Amniotic epithelial cell (primary cell): ENCODE measurements at regions not wholly inside any gene's neighbourhood (a gene's known extent, or its start where the extent isn't known, plus 50 kb on each side); places are given as distances from the start of the nearest gene placed in this dataset.
"Not testable (repeated sequence)": the region's sequence is repeated elsewhere in the genome, so short reads cannot be mapped to it uniquely, and the experiment has no call there.

ENCODE experiments used
- DNase-seq: peaks from one replicate; pipeline ENCODE4 v3.0.0-alpha.2; 2010; ENCODE audit warnings: low read depth

DNA sequence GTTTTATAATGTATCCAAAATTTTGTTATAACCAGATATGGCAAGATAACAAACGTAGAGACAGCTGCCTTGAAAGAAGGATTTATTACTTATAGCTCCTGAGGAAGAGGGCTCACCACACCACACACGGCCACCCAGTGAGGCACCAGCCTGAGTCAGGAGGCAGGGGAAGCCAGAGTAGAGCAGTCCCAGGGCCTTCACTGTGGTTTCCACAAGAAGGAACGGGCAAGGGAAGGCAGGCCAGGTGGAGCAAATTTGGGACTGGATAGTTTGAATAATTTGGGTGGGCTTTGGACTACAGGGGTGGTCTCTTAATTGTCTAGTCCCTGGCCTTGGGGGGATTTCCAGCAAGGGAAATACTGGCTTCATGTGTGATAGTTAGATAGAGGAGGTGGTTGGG lies 72.5 kb downstream of the RRAGC start:
- DNase-seq, result no peak

DNA sequence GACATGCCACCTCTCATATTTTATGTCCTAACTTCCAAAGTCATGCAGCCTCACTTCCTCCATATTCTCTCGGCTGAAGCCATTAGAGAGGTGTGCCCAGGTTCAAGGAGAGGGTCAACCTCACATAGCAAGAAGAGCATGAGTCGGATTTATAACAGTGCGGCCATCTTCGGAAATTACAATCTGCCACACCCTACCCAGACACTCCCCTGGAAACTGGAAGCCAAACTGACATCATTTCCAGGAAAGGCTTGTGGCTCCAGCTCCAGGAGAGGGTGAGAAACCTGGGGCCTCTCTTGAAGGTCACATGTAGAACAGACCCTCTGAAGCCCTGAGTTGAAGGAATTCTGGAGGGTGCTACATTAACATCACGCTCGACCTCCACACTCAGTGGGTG lies 73.5 kb downstream of the RRAGC start:
- DNase-seq, result no peak

DNA sequence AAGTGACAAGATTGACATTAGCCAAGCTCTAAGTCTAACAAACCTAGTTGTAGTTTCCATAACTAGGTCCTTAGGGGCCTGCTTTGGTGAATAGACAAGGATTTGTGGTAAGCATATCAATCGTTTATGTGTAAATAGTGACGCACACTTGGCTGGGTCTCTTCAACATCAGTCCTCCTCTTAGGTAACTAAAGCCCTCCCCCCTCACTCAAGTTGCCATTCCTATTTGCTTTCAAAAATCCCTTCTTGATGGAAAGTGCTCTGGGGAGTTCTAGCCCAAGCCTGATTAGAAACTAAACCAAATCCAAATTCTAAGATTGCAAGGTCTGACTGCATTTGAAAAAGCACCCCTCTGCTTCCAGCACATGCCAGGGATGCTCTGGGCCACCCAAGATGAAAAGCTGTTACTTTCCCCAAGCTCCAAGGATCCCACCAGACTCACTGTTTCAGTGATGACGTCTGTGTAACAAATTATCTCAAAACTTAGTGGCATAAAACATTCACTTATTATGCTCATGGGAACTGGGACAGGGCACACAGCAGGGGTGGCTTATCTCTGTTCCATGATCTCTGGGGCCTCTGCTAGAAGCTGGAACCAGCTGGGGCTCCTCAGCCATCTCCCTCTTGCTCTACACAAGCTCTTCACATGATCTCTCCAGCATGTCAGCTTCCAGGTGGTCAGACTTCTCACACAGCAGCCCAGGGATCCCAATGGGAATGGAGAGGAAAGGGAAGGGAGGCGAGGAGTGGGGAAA lies 74.1 kb downstream of the RRAGC start:
- DNase-seq, result no peak

- DNase-seq, result no peak
Observed at GRCh38 chr1:38784452-38785284, 74.9 kb downstream of the RRAGC start.

GRCh38 chr1:38783640-38784229 lies 75.8 kb downstream of the RRAGC start:
- DNase-seq, result no peak

DNA sequence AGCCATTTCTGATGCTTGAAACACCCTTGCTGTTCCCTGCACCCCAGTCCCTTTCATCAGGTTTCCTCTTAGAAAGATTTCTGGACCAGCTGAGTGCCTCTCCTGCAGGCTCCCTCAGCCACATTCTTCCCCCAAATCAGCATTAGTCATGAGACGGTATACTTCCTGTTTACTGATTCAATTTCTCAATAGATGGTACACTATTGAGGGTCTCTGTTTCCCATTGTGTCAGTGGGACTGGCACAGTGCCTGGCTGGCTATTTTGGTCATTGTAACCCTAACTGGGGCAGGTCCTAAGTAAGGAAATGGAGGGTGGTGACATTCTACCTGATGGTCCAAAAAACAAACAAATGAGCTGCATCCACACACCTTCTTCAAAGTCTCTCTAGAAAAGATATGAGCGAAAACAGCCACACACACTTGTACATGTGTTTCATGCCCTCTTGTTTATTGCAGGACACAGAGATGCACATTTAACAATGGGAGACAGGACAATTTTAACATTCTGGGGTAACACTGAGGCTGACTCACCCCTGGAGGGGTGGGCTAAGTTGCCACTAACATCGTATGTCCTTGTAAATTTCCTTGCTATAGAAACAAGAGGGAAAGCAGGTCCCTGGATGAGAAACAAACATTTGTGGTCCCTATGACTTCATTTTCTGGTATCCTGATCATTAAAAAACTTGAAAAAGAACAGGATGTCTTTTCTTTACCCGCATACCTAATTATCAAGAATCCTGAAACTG lies 77.5 kb downstream of the RRAGC start:
- no peak for DNase-seq

GRCh38 chr1:38780133-38780532 lies 79.4 kb downstream of the RRAGC start:
- no peak for DNase-seq

DNA sequence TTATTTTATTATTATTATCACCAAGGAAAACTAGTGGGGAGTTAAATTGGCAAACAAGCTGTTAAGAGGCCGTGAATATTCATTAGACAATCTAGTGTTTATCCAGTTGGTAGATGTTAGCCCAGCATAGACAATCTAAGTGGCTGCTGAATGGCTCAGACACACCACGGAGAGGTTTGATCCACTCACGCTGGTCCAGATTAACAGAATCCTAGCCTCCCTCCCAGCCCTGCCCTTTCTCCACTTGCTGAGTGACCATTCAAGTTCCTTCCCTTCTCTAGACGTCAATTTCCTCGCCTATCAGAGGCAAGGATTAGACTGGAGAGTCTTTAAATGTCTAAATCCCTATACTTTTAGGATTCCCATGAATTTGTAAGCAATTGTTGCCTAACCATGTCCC lies 80.1 kb downstream of the RRAGC start:
- DNase-seq, result no peak

GRCh38 chr1:38778521-38778920 lies 81.1 kb downstream of the RRAGC start:
- no peak for DNase-seq

- DNase-seq, result no peak
Observed at GRCh38 chr1:38778051-38778450, 81.5 kb downstream of the RRAGC start.

- DNase-seq, result no peak
Observed at GRCh38 chr1:38777464-38777957, 82.1 kb downstream of the RRAGC start.

GRCh38 chr1:38776466-38777065 lies 83.0 kb downstream of the RRAGC start:
- no peak for DNase-seq

GRCh38 chr1:38775175-38775845 lies 84.3 kb downstream of the RRAGC start:
- no peak for DNase-seq

GRCh38 chr1:38773483-38773882 lies 86.1 kb downstream of the RRAGC start:
- DNase-seq, result no peak

DNA sequence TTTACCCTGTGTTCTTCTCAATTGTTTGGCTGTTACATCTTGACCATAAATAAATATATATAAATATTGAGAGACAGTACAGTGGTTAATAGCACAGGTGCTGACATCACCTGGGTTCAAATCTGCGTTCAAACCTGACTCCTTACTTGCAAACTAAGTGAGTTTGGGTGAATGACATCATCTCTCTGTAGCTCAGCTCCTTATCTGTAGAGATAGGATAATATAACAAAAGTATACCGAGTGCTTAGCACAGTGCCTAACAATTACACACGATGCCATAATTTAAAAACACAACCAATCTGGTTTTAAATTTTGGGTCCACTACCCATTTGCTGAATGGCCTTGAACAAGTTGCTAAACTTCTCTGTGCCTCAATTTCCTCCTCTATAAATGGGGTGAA lies 86.6 kb downstream of the RRAGC start:
- DNase-seq, result no peak

DNA sequence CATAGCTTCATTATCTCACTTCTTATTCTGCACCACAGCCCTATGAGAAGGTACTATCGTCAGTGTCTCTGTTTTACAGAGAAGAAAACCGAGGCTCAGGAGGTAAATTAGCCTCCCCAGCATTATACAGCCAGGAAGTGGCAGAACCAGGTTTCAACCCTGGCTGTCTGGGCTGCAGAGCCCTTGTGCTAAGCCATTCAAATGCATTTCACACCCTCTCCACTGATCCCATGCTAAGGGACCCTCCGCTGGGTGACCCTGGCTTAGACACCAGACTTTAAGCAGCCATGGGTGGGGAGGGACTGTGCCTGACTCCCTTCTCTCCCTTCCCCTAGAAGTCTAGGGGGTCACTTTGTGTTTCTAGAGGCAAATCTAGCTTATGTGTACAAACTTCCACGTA lies 87.5 kb downstream of the RRAGC start:
- DNase-seq, result no peak

DNA sequence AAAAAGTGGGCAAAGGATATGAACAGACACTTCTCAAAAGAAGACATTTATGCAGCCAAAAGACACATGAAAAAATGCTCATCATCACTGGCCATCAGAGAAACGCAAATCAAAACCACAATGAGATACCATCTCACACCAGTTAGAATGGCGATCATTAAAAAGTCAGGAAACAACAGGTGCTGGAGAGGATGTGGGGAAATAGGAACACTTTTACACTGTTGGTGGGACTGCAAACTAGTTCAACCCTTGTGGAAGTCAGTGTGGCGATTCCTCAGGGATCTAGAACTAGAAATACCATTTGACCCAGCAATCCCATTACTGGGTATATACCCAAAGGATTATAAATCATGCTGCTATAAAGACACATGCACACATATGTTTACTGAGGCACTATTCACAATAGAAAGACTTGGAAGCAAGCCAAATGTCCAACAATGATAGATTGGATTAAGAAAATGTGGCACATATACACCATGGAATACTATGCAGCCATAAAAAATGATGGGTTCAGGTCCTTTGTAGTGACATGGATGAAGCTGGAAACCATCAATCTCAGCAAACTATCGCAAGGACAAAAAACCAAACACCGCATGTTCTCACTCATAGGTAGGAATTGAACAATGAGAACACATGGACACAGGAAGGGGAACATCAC lies 88.9 kb downstream of the RRAGC start:
- DNase-seq, result not testable (repeated sequence)

- DNase-seq, result no peak
Observed at GRCh38 chr1:38766125-38766524, 93.4 kb downstream of the RRAGC start.

DNA sequence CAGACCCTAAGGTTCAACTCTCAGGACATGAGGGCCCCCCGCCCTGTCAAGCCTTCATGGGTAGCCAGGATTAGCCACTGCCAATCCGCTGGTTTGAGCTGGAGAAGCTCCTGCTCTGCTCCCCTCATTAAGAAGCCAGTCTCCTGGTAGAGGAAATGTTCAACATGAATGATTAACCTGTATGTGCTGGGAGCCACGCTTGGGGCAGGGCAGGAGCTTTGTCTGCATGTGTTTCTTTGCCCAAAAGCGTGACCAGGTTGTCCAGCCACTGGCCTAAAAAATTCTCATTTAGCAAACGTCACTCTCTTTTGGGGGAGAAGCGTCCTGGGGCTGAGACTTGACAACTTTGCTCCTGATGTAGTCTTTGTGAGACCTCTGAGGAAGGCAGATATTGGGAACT lies 96.5 kb downstream of the RRAGC start:
- DNase-seq, result no peak

DNA sequence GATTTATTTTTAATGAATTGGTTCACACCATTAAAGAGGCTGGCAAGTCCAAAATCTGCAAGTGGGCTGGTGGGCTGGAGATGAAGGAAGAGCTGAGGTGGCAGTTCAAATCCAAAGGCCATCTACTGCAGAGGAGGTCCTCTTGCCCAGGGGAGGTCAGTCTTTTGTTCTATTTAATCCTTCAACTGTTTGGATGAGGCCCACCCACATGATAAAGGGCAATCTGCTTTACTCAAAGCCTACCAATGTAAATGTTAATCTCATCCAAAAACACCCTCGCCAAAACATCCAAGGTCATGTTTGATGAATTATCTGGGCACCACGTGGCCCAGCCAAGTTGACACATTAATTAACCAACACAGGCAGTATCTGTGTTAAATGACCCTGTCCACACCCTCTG lies 99.0 kb downstream of the RRAGC start:
- DNase-seq, result no peak

DNA sequence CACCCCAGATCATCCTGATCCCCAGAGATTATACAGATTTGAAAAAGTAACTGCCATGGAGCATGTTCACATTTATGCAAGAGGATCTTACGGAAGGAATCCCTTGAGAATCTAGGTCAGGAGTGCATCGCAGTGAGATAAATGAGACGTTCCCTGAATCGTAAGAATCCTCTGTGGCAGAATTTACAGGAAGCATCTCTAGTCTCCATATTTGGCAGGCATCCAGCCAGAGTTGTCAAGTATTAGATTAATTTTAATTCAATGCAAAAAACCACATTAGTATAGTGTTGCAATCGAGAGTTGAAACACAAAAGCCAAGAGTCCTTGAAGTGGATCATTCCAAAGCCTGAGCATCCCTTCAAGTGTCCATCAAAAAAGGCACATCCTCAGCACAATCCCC lies 100.8 kb downstream of the RRAGC start:
- DNase-seq, result peak; percentile 92
